ENCODE measurements at regions not wholly inside any gene's neighbourhood (a gene's known extent, or its start where the extent isn't known, plus 50 kb on each side); places are given as distances from the start of the nearest gene placed in this dataset.

DNA sequence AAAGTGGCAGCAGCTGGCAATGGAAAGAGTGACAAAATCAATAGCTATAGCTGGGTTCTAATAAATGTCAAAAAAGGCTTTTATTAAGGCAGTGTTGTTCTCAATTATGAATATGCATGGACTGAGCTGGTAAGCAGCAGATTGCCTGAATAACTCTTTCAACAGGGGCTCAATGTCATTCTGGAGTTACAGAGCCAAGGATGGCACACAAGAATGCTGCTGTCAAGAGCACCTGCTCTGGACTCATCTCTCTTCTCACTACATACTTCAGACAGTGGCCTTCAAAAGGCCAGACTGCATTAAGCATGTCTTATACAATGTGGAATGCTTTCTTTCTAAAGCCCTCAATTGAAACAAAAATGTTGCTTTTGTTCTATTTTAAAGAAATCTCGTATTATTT lies 351.4 kb downstream of the KLHL13 start:
- no peak for TF ChIP-seq ZBTB21 (tag by site-specific recombination; IDR thresholded peaks at IDR 0.05)
- TF ChIP-seq ZBTB1 (tag by site-specific recombination; IDR thresholded peaks at IDR 0.05) = no peak
- no peak for TF ChIP-seq ZNF248 (tag by site-specific recombination; IDR thresholded peaks at IDR 0.05)
- TF ChIP-seq, protein P1, sequence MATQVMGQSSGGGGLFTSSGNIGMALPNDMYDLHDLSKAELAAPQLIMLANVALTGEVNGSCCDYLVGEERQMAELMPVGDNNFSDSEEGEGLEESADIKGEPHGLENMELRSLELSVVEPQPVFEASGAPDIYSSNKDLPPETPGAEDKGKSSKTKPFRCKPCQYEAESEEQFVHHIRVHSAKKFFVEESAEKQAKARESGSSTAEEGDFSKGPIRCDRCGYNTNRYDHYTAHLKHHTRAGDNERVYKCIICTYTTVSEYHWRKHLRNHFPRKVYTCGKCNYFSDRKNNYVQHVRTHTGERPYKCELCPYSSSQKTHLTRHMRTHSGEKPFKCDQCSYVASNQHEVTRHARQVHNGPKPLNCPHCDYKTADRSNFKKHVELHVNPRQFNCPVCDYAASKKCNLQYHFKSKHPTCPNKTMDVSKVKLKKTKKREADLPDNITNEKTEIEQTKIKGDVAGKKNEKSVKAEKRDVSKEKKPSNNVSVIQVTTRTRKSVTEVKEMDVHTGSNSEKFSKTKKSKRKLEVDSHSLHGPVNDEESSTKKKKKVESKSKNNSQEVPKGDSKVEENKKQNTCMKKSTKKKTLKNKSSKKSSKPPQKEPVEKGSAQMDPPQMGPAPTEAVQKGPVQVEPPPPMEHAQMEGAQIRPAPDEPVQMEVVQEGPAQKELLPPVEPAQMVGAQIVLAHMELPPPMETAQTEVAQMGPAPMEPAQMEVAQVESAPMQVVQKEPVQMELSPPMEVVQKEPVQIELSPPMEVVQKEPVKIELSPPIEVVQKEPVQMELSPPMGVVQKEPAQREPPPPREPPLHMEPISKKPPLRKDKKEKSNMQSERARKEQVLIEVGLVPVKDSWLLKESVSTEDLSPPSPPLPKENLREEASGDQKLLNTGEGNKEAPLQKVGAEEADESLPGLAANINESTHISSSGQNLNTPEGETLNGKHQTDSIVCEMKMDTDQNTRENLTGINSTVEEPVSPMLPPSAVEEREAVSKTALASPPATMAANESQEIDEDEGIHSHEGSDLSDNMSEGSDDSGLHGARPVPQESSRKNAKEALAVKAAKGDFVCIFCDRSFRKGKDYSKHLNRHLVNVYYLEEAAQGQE (tag by site-specific recombination; IDR thresholded peaks at IDR 0.05) = no peak
- TF ChIP-seq, protein P2, sequence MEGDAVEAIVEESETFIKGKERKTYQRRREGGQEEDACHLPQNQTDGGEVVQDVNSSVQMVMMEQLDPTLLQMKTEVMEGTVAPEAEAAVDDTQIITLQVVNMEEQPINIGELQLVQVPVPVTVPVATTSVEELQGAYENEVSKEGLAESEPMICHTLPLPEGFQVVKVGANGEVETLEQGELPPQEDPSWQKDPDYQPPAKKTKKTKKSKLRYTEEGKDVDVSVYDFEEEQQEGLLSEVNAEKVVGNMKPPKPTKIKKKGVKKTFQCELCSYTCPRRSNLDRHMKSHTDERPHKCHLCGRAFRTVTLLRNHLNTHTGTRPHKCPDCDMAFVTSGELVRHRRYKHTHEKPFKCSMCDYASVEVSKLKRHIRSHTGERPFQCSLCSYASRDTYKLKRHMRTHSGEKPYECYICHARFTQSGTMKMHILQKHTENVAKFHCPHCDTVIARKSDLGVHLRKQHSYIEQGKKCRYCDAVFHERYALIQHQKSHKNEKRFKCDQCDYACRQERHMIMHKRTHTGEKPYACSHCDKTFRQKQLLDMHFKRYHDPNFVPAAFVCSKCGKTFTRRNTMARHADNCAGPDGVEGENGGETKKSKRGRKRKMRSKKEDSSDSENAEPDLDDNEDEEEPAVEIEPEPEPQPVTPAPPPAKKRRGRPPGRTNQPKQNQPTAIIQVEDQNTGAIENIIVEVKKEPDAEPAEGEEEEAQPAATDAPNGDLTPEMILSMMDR (tag by site-specific recombination; IDR thresholded peaks at IDR 0.05) = no peak
- TF ChIP-seq, protein P3, sequence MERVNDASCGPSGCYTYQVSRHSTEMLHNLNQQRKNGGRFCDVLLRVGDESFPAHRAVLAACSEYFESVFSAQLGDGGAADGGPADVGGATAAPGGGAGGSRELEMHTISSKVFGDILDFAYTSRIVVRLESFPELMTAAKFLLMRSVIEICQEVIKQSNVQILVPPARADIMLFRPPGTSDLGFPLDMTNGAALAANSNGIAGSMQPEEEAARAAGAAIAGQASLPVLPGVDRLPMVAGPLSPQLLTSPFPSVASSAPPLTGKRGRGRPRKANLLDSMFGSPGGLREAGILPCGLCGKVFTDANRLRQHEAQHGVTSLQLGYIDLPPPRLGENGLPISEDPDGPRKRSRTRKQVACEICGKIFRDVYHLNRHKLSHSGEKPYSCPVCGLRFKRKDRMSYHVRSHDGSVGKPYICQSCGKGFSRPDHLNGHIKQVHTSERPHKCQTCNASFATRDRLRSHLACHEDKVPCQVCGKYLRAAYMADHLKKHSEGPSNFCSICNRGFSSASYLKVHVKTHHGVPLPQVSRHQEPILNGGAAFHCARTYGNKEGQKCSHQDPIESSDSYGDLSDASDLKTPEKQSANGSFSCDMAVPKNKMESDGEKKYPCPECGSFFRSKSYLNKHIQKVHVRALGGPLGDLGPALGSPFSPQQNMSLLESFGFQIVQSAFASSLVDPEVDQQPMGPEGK (tag by site-specific recombination; IDR thresholded peaks at IDR 0.05) = no peak
- TF ChIP-seq, protein P4, sequence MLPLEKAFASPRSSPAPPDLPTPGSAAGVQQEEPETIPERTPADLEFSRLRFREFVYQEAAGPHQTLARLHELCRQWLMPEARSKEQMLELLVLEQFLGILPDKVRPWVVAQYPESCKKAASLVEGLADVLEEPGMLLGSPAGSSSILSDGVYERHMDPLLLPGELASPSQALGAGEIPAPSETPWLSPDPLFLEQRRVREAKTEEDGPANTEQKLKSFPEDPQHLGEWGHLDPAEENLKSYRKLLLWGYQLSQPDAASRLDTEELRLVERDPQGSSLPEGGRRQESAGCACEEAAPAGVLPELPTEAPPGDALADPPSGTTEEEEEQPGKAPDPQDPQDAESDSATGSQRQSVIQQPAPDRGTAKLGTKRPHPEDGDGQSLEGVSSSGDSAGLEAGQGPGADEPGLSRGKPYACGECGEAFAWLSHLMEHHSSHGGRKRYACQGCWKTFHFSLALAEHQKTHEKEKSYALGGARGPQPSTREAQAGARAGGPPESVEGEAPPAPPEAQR (tag by site-specific recombination; IDR thresholded peaks at IDR 0.05) = no peak
- no peak for TF ChIP-seq PRDM1 (tag by site-specific recombination; IDR thresholded peaks at IDR 0.05)
- no peak for TF ChIP-seq ZNF24 (tag by site-specific recombination; IDR thresholded peaks at IDR 0.05)
- TF ChIP-seq, protein P5, sequence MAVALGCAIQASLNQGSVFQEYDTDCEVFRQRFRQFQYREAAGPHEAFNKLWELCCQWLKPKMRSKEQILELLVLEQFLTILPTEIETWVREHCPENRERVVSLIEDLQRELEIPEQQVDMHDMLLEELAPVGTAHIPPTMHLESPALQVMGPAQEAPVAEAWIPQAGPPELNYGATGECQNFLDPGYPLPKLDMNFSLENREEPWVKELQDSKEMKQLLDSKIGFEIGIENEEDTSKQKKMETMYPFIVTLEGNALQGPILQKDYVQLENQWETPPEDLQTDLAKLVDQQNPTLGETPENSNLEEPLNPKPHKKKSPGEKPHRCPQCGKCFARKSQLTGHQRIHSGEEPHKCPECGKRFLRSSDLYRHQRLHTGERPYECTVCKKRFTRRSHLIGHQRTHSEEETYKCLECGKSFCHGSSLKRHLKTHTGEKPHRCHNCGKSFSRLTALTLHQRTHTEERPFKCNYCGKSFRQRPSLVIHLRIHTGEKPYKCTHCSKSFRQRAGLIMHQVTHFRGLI (tag by site-specific recombination; IDR thresholded peaks at IDR 0.05) = no peak

All from HEK293 (cell line).